GF-D8 (cell line): ENCODE measurements at regions not wholly inside any gene's neighbourhood (a gene's known extent, or its start where the extent isn't known, plus 50 kb on each side); places are given as distances from the start of the nearest gene placed in this dataset.
"Not testable (repeated sequence)": the region's sequence is repeated elsewhere in the genome, so short reads cannot be mapped to it uniquely, and the experiment has no call there.

Experiments used
- DNase-seq: peaks from one replicate; lab custom pipeline; 2025; lab: John Stamatoyannopoulos, UW

- DNase-seq = no peak
Measured at GRCh38 chr6:126976253-126976797, 142.1 kb upstream of the RSPO3 start.

GRCh38 chr6:126983779-126984178, 134.7 kb upstream of the RSPO3 start:
- DNase-seq = no peak

- not testable (repeated sequence) for DNase-seq
Measured at GRCh38 chr6:126988125-126988524, 130.3 kb upstream of the RSPO3 start.

- no peak for DNase-seq
Measured at GRCh38 chr6:127000631-127001030, 117.8 kb upstream of the RSPO3 start.

GRCh38 chr6:127013865-127014264, 104.6 kb upstream of the RSPO3 start:
- no peak for DNase-seq

- DNase-seq = no peak
Measured at GRCh38 chr6:127015858-127016257, 102.6 kb upstream of the RSPO3 start.

- DNase-seq = no peak
Measured at GRCh38 chr6:127019828-127020227, 98.6 kb upstream of the RSPO3 start.

GRCh38 chr6:127022302-127022701, 96.2 kb upstream of the RSPO3 start:
- no peak for DNase-seq

- DNase-seq = no peak
Measured at GRCh38 chr6:127023001-127023778, 95.3 kb upstream of the RSPO3 start.

GRCh38 chr6:127026247-127026646, 92.2 kb upstream of the RSPO3 start:
- DNase-seq = no peak

- DNase-seq = no peak
Measured at GRCh38 chr6:127030111-127030510, 88.4 kb upstream of the RSPO3 start.

GRCh38 chr6:127030836-127031235, 87.6 kb upstream of the RSPO3 start:
- no peak for DNase-seq

GRCh38 chr6:127031511-127031910, 87.0 kb upstream of the RSPO3 start:
- DNase-seq = no peak

GRCh38 chr6:127032971-127033370, 85.5 kb upstream of the RSPO3 start:
- DNase-seq = no peak

- no peak for DNase-seq
Measured at GRCh38 chr6:127051571-127052260, 66.8 kb upstream of the RSPO3 start.

- no peak for DNase-seq
Measured at GRCh38 chr6:127053032-127053874, 65.2 kb upstream of the RSPO3 start.

GRCh38 chr6:127053875-127054235, 64.6 kb upstream of the RSPO3 start:
- DNase-seq = no peak

- no peak for DNase-seq
Measured at GRCh38 chr6:127058027-127058426, 60.4 kb upstream of the RSPO3 start.

GRCh38 chr6:127058936-127059335, 59.5 kb upstream of the RSPO3 start:
- DNase-seq = no peak
